Skeletal muscle tissue (tissue), 3 donors: ENCODE measurements at regions not wholly inside any gene's neighbourhood (a gene's known extent, or its start where the extent isn't known, plus 50 kb on each side); places are given as distances from the start of the nearest gene placed in this dataset.

ENCODE experiments used
- H3K27ac ChIP-seq: one replicate; pipeline ENCODE4 v1.7.0; 2013; ENCODE audit warnings: mild to moderate bottlenecking, low read depth, low read length, inconsistent platforms
- H3K27me3 ChIP-seq, 3 donors: one replicate each; pipeline ENCODE4 v1.7.0; 2013; ENCODE audit warnings: low read length in 3 of 3; ENCODE audit not compliant: control insufficient read depth in 3 of 3, insufficient read depth in 3 of 3
- H3K36me3 ChIP-seq, 3 donors: one replicate each; pipeline ENCODE4 v1.7.0; 2013; ENCODE audit warnings: low read length in 3 of 3; ENCODE audit not compliant: control insufficient read depth in 3 of 3, insufficient read depth in 3 of 3
- H3K4me1 ChIP-seq, 3 donors: one replicate each; pipeline ENCODE4 v1.7.0; 2013; ENCODE audit warnings: low read length in 3 of 3, mild to moderate bottlenecking in 3 of 3; ENCODE audit not compliant: control insufficient read depth in 3 of 3, insufficient read depth in 3 of 3
- H3K4me3 ChIP-seq, 3 donors: one replicate each; pipeline ENCODE4 v1.7.0; 2013; ENCODE audit warnings: low read length in 3 of 3
- H3K9ac ChIP-seq, 3 donors: one replicate each; pipeline ENCODE4 v1.7.0; 2013; ENCODE audit warnings: low read length in 3 of 3, mild to moderate bottlenecking in 3 of 3, moderate library complexity in 2 of 3, low read depth in 1 of 3
- H3K9me3 ChIP-seq, 3 donors: one replicate each; pipeline ENCODE4 v1.7.0; 2013; ENCODE audit warnings: low read length in 3 of 3; ENCODE audit not compliant: control insufficient read depth in 3 of 3
- donor health status: Osteomylitis.

DNA sequence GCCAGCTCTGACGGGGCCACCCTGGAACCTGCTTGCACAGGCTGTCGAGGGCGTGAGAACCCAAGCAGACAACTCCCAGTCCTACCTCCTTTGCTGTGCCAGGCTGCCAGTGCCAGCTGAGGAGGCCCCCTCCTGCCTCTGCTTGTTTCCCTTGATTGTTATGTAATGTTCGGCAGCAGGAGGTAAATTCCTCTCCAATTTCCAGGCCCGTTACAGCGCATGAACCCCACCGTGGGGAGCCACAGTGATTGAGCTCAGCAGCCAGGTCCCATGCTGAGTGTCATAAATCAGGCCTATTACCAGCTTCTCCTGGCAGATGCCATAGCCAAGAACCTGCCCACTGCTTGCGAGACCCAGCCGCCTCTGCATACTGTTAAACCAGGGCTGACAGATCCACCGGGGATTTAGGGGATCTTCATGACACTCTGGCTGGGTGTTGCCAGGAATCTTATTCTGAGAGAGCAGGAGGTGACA lies 320.5 kb downstream of the DHX35 start:
- Histone ChIP-seq H3K9ac (no peak overlapping the region), H3K27ac (no peak overlapping the region), H3K36me3 (no peaks in the 10 kb centered on the region), H3K4me3 (peak overlapping the region in 1 of 3 donors; percentile 13), H3K27me3 (no peaks in the 10 kb centered on the region), H3K4me1 (peaks cover 0 to 10% (median 5%) of the 10 kb centered on the region in 3 donors), H3K9me3 (no peaks in the 10 kb centered on the region)

DNA sequence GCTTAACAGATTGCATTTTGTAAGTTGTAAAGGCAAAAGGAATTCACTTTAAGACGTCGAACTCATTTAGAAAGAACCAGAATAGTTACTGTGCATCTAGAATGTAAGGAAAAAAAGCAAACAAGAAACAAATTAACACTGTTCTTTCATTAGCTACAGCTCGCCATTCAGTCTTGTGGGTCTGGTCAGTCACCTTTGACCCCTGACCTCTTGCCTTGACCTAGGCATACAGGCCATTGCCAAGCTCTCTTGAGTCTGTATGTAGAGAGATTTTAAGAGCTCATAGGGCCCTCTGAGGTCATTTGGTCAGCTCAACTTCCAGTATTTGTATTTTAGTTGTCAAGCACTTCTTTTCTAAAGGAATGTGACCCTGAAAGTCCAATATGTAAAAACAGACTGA lies 318.7 kb downstream of the DHX35 start:
- H3K4me1 ChIP-seq, result peaks cover 0 to 10% (median 5%) of the 10 kb centered on the region in 3 donors
- no peak overlapping the region for H3K9ac ChIP-seq
- H3K27me3 ChIP-seq, result no peaks in the 10 kb centered on the region
- H3K27ac ChIP-seq, result no peak overlapping the region
- peaks cover 0 to 4% (median 0%) of the 10 kb centered on the region in 3 donors for H3K9me3 ChIP-seq
- no peak overlapping the region for H3K4me3 ChIP-seq
- H3K36me3 ChIP-seq, result no peaks in the 10 kb centered on the region

DNA sequence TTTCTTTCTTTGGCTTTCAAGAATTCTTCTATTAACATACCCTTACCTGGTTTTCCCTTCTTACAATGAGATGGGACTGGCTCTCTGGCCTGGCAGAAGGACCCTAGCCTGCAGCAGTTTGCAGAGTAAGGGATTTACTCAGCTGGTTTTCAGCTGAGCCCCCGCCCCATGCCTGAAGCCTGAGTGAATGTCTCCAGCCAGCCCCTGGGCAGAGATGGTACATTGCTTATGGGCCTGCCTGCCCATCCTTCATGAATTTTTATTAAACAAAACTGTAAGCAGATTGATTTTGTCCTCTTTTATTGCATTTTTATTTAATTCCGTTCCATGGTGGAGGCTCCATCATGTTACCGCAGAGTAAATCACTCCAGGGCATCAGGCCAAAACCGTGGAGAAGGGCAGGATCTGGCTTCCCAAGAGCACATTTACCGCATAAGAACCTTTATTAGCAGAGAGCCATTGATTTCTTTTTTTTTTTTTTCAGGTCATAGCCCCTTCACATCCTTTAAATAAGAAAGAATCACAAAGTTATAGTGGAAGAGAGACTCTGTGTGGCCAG lies 316.2 kb downstream of the DHX35 start:
- Histone ChIP-seq H3K27me3 (no peaks in the 10 kb centered on the region), H3K4me1 (peaks cover 0 to 10% (median 5%) of the 10 kb centered on the region in 3 donors), H3K4me3 (no peak overlapping the region), H3K27ac (no peak overlapping the region), H3K36me3 (no peaks in the 10 kb centered on the region), H3K9me3 (peaks cover 0 to 4% (median 0%) of the 10 kb centered on the region in 3 donors), H3K9ac (no peak overlapping the region)

DNA sequence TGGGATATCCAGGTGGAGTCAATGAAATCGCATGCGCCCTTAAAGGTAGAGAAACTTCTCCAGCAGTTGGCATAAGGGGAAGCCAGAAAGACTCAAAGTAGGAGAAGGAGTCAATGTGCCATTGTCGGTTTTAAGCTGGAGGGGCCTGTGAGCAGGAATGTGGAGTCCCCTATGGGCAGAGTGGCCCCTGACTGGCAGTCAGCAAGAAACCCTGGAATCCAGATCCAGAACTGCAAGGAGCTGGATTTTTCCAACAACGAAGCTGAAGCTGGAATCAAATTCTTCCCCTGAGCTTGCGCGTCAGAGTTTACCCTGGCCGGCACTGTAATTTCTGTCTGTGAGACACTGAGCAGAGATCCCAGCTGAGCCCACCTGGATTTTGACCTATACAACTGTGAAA lies 315.0 kb downstream of the DHX35 start:
- no peaks in the 10 kb centered on the region for H3K27me3 ChIP-seq
- H3K9ac ChIP-seq, result no peak overlapping the region
- no peak overlapping the region for H3K27ac ChIP-seq
- no peak overlapping the region for H3K4me3 ChIP-seq
- no peaks in the 10 kb centered on the region for H3K36me3 ChIP-seq
- peaks cover 0 to 2% (median under 1%) of the 10 kb centered on the region in 3 donors for H3K4me1 ChIP-seq
- H3K9me3 ChIP-seq, result peaks cover 0 to 4% (median 0%) of the 10 kb centered on the region in 3 donors

DNA sequence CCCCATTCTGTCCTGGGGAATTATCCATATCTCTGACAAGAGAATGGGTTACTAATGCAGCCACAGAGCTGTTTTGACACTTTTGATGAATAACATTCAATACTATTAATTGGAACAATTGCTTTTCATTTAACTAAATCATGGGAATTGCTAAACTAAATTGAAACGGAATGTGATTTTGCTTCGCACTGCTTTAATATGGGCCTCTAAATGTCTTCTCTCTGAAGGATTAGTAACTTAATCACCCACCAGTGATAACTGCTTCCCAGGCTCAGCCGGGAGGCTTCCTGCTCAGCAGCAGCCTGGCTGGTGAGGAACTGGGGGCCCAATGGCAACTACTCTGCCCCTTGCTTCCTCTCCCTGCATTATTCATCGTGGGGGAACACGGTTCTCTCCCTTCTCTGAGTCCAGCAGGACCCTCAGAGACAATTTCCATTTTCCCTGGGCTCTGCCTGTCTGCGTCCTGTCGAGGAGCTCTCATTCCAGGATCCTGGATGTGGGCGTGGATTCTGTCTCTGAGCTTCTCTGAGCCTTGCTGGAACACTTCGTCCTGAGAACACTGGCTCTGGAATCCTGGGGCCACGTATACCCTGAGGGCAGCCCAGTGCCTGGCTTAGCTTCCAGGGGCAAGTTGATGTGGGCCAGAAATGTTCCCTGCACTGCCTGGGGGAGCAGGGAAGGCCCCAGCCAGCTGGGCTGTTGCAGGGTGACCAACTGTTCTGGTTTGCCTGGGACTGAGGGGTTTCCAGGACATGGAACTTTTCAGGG lies 308.9 kb downstream of the DHX35 start:
- Histone ChIP-seq H3K27ac (no peak overlapping the region), H3K4me3 (no peak overlapping the region), H3K4me1 (peaks cover 6 to 16% (median 11%) of the 10 kb centered on the region in 3 donors), H3K36me3 (no peaks in the 10 kb centered on the region), H3K9me3 (no peaks in the 10 kb centered on the region), H3K9ac (no peak overlapping the region), H3K27me3 (peaks cover 0 to 2% (median 0%) of the 10 kb centered on the region in 3 donors)

DNA sequence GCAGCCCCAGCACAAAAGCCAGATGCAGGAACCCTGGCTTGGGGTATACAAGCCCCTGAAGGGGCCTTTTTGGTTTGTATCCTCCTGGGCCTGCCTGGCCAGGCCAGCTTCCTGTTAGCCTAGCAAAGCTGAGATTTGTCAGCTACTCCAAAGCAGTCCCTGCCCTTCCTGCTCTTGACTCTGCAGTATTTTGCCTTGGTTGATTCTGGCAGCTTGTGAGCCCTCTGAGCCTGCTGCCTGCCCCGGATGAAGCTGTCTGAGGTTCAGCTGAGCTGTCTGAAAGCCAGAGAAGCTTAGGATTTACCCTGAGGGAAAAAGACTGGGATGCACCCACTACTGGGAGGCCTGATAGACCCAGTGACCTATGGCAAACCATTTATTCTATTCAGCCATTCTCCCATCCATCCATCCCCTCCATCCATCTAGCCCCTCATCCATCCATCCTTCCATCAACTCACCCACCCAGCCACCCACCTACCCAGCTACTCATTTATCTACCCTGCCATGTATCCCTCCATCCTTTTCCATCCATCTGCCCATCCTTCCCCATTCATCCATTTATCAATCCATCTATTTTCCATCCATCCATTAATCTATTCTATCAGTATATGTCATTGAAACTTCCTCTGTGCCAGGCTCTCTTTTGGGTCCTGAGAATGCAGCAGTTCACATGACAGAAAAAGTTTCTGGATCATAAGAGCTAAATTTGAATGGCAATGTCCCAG lies 307.5 kb downstream of the DHX35 start:
- no peak overlapping the region for H3K9ac ChIP-seq
- peaks cover 0 to 2% (median 0%) of the 10 kb centered on the region in 3 donors for H3K27me3 ChIP-seq
- no peaks in the 10 kb centered on the region for H3K36me3 ChIP-seq
- no peak overlapping the region for H3K4me3 ChIP-seq
- H3K9me3 ChIP-seq, result no peaks in the 10 kb centered on the region
- H3K4me1 ChIP-seq, result peaks cover 6 to 16% (median 11%) of the 10 kb centered on the region in 3 donors
- no peak overlapping the region for H3K27ac ChIP-seq

DNA sequence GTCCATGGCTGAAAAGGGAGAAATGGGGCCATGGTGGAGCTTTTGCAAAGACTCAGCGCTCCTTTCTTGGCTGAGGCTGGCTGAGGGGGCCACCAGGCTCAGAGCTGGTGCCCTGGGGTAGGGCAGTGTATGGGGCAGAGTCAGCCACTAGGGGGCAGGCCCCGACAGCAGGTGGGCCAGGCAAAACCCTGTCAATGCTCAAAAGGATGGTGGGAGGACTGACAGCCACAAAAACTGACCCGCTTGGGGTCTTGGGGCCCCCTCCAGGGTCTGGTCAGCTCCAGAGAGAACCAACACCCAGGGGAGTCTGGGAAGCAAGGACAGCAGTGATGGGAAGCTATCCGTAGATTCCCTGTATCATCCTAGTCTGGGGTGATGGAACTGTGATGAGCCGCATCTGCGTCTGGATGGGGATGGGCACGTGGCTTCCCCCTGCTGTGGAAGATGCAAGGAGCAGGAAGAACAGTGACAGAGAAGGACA lies 306.9 kb downstream of the DHX35 start:
- H3K27ac ChIP-seq, result no peak overlapping the region
- H3K4me1 ChIP-seq, result peaks cover 6 to 16% (median 11%) of the 10 kb centered on the region in 3 donors
- H3K36me3 ChIP-seq, result no peaks in the 10 kb centered on the region
- H3K9me3 ChIP-seq, result no peaks in the 10 kb centered on the region
- H3K9ac ChIP-seq, result no peak overlapping the region
- no peak overlapping the region for H3K4me3 ChIP-seq
- H3K27me3 ChIP-seq, result peaks cover 0 to 2% (median 0%) of the 10 kb centered on the region in 3 donors

DNA sequence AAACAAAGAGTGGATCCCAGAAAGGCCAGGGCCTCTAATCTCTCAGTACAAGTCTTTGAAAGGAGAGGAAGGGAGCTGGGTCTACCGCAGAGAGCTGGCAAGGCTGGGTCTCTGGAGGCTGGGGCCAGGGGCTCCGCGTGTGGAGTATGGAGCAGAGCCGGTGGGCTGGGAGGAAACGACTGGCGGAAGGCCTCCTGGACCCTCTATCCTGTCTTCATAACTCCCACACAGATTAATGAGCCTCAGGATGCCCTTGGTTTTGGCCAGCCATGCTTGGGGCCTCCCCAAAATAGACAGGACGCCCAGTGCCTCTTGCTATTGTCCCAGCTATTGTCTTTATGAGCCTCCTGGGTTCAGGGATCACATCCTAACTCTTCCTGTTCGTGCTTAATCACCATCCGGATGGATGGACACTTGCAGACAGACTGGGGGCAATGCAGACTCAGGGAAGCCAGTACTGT lies 306.4 kb downstream of the DHX35 start:
- Histone ChIP-seq H3K4me3 (no peak overlapping the region), H3K36me3 (no peaks in the 10 kb centered on the region), H3K9ac (no peak overlapping the region), H3K9me3 (no peaks in the 10 kb centered on the region), H3K4me1 (peaks cover 6 to 16% (median 11%) of the 10 kb centered on the region in 3 donors), H3K27ac (no peak overlapping the region), H3K27me3 (peaks cover 0 to 2% (median 0%) of the 10 kb centered on the region in 3 donors)

DNA sequence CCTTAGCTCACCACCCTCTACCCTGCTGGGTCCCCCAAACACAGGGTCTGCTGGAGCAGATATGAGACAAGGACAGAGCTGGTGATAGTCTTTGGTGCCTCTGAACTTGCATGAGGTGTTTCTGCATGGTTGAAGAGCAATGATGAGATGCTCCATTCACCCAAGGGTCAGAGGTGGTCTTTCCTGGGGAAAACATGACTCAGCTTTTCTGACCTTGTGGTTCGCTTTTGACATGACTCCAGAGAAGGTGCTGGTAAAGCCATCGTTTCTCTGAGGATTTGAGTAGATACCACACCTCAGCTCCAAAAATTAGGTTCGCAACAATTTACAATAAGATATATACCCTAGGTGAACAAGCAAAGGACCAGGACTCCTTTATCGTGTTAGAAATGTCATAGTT lies 304.8 kb downstream of the DHX35 start:
- H3K9me3 ChIP-seq, result no peaks in the 10 kb centered on the region
- no peaks in the 10 kb centered on the region for H3K36me3 ChIP-seq
- no peak overlapping the region for H3K27ac ChIP-seq
- peaks cover 0 to 2% (median 0%) of the 10 kb centered on the region in 3 donors for H3K27me3 ChIP-seq
- no peak overlapping the region for H3K9ac ChIP-seq
- H3K4me1 ChIP-seq, result peaks cover 6 to 16% (median 11%) of the 10 kb centered on the region in 3 donors
- no peak overlapping the region for H3K4me3 ChIP-seq
